GM12878 (cell line): ENCODE measurements at regions not wholly inside any gene's neighbourhood (a gene's known extent, or its start where the extent isn't known, plus 50 kb on each side); places are given as distances from the start of the nearest gene placed in this dataset.

Experiments used
- BCL3 ChIP-seq: IDR thresholded peaks from 2 replicates; pipeline ENCODE4 v1.6.1; 2011; ENCODE audit warnings: borderline replicate concordance, low read depth, mild to moderate bottlenecking, moderate library complexity, low read length; ENCODE audit not compliant: insufficient read depth, poor library complexity, severe bottlenecking
- BCLAF1 ChIP-seq: fragments of 450-650 bp; IDR thresholded peaks from 2 replicates; pipeline ENCODE4 v1.6.1; 2017; ENCODE audit warnings: antibody characterized with exemption, mild to moderate bottlenecking, moderate library complexity
- GATAD2B ChIP-seq: fragments of 450-650 bp; conservative IDR thresholded peaks from 2 replicates; pipeline ENCODE4 v1.6.1; 2017; ENCODE audit warnings: low read depth, mild to moderate bottlenecking, moderate library complexity
- IKZF1 ChIP-seq: fragments of 450-650 bp; conservative IDR thresholded peaks from 2 replicates; pipeline ENCODE4 v1.6.1; 2017; ENCODE audit warnings: antibody characterized with exemption, mild to moderate bottlenecking
- JUNB ChIP-seq: IDR thresholded peaks from 2 replicates; pipeline ENCODE4 v1.6.1; 2016; ENCODE audit warnings: antibody characterized with exemption, mild to moderate bottlenecking
- JUND ChIP-seq: IDR thresholded peaks from 2 replicates; pipeline ENCODE4 v1.6.1; 2012; ENCODE audit warnings: low read depth, mild to moderate bottlenecking, low read length, improper control_type of control experiment, moderate library complexity
- KLF5 ChIP-seq: fragments of 450-650 bp; IDR thresholded peaks from 2 replicates; pipeline ENCODE4 v1.6.1; 2014; ENCODE audit warnings: mild to moderate bottlenecking; ENCODE audit not compliant: partially characterized antibody
- NBN ChIP-seq: fragments of 450-650 bp; IDR thresholded peaks from 2 replicates; pipeline ENCODE4 v1.6.1; 2016
- POLR2A ChIP-seq: IDR thresholded peaks from 2 replicates; pipeline ENCODE4 v1.6.1; 2011; ENCODE audit warnings: low read depth, mild to moderate bottlenecking, low read length
- RELA ChIP-seq: fragments of 450-650 bp; IDR thresholded peaks from 2 replicates; pipeline ENCODE4 v1.8.0; 2014; ENCODE audit warnings: borderline replicate concordance; ENCODE audit not compliant: partially characterized antibody
- SMARCA5 ChIP-seq: fragments of 450-650 bp; IDR thresholded peaks from 2 replicates; pipeline ENCODE4 v1.6.1; 2017; ENCODE audit warnings: mild to moderate bottlenecking
- SREBF1 ChIP-seq: IDR thresholded peaks from 2 replicates; pipeline ENCODE4 v1.6.1; 2012; ENCODE audit warnings: mild to moderate bottlenecking, low read length
- SREBF2 ChIP-seq: IDR thresholded peaks from 2 replicates; pipeline ENCODE4 v1.6.1; 2012; ENCODE audit warnings: mild to moderate bottlenecking, low read length
- YY1 ChIP-seq: IDR thresholded peaks from 2 replicates; pipeline ENCODE4 v1.6.1; 2011; ENCODE audit warnings: low read depth, mild to moderate bottlenecking, low read length
- ZNF24 ChIP-seq: fragments of 450-650 bp; IDR thresholded peaks from 2 replicates; pipeline ENCODE4 v1.6.1; 2017; ENCODE audit warnings: antibody characterized with exemption, mild to moderate bottlenecking
- TF ChIP-seq, protein P1 (sequence below): fragments of 150-350 bp; IDR thresholded peaks from 2 replicates; pipeline ENCODE4 v1.6.1; 2016; ENCODE audit warnings: low read depth, low read length
- TF ChIP-seq, protein P2 (sequence below): fragments of 450-650 bp; IDR thresholded peaks from 2 replicates; pipeline ENCODE4 v1.6.1; 2017; ENCODE audit warnings: mild to moderate bottlenecking, moderate library complexity
- TF ChIP-seq, protein P3 (sequence below): IDR thresholded peaks from 2 replicates; pipeline ENCODE4 v1.6.1; 2011; ENCODE audit warnings: low read depth, mild to moderate bottlenecking, low read length, moderate library complexity, borderline replicate concordance; ENCODE audit errors: extremely low read depth

GRCh38 chr6:74598462-74599393 is 607.1 kb downstream of the COL12A1 start (continued):
- TF ChIP-seq, protein P1, sequence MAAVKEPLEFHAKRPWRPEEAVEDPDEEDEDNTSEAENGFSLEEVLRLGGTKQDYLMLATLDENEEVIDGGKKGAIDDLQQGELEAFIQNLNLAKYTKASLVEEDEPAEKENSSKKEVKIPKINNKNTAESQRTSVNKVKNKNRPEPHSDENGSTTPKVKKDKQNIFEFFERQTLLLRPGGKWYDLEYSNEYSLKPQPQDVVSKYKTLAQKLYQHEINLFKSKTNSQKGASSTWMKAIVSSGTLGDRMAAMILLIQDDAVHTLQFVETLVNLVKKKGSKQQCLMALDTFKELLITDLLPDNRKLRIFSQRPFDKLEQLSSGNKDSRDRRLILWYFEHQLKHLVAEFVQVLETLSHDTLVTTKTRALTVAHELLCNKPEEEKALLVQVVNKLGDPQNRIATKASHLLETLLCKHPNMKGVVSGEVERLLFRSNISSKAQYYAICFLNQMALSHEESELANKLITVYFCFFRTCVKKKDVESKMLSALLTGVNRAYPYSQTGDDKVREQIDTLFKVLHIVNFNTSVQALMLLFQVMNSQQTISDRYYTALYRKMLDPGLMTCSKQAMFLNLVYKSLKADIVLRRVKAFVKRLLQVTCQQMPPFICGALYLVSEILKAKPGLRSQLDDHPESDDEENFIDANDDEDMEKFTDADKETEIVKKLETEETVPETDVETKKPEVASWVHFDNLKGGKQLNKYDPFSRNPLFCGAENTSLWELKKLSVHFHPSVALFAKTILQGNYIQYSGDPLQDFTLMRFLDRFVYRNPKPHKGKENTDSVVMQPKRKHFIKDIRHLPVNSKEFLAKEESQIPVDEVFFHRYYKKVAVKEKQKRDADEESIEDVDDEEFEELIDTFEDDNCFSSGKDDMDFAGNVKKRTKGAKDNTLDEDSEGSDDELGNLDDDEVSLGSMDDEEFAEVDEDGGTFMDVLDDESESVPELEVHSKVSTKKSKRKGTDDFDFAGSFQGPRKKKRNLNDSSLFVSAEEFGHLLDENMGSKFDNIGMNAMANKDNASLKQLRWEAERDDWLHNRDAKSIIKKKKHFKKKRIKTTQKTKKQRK = no peak
- no peak for TF ChIP-seq POLR2A
- TF ChIP-seq ZNF24 = no peak
- TF ChIP-seq JUND = peak; percentile 90; the same call in 1 of the 2 replicates
- TF ChIP-seq, protein P2, sequence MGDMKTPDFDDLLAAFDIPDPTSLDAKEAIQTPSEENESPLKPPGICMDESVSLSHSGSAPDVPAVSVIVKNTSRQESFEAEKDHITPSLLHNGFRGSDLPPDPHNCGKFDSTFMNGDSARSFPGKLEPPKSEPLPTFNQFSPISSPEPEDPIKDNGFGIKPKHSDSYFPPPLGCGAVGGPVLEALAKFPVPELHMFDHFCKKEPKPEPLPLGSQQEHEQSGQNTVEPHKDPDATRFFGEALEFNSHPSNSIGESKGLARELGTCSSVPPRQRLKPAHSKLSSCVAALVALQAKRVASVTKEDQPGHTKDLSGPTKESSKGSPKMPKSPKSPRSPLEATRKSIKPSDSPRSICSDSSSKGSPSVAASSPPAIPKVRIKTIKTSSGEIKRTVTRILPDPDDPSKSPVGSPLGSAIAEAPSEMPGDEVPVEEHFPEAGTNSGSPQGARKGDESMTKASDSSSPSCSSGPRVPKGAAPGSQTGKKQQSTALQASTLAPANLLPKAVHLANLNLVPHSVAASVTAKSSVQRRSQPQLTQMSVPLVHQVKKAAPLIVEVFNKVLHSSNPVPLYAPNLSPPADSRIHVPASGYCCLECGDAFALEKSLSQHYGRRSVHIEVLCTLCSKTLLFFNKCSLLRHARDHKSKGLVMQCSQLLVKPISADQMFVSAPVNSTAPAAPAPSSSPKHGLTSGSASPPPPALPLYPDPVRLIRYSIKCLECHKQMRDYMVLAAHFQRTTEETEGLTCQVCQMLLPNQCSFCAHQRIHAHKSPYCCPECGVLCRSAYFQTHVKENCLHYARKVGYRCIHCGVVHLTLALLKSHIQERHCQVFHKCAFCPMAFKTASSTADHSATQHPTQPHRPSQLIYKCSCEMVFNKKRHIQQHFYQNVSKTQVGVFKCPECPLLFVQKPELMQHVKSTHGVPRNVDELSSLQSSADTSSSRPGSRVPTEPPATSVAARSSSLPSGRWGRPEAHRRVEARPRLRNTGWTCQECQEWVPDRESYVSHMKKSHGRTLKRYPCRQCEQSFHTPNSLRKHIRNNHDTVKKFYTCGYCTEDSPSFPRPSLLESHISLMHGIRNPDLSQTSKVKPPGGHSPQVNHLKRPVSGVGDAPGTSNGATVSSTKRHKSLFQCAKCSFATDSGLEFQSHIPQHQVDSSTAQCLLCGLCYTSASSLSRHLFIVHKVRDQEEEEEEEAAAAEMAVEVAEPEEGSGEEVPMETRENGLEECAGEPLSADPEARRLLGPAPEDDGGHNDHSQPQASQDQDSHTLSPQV = no peak
- TF ChIP-seq GATAD2B = 0 out of 2 replicates have a peak, but pooled peaks have one; percentile 59
- TF ChIP-seq BCL3 = peak; percentile 82
- TF ChIP-seq SMARCA5 = 0 out of 2 replicates have a peak, but pooled peaks have one; percentile 17
- TF ChIP-seq BCLAF1 = no peak
- TF ChIP-seq IKZF1 = peak; percentile 83
- TF ChIP-seq KLF5 = no peak
- TF ChIP-seq RELA = no peak
- TF ChIP-seq YY1 = no peak
- TF ChIP-seq, protein P3, sequence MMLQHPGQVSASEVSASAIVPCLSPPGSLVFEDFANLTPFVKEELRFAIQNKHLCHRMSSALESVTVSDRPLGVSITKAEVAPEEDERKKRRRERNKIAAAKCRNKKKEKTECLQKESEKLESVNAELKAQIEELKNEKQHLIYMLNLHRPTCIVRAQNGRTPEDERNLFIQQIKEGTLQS = no peak
- 0 out of 2 replicates have a peak, but pooled peaks have one; percentile 53 for TF ChIP-seq NBN
- TF ChIP-seq SREBF1 = 0 out of 2 replicates have a peak, but pooled peaks have one; percentile 37
- no peak for TF ChIP-seq SREBF2
- TF ChIP-seq JUNB = peak; percentile 96
